Lower leg skin (tissue), 4 donors: ENCODE measurements at regions not wholly inside any gene's neighbourhood (a gene's known extent, or its start where the extent isn't known, plus 50 kb on each side); places are given as distances from the start of the nearest gene placed in this dataset.
"Not testable (repeated sequence)": the region's sequence is repeated elsewhere in the genome, so short reads cannot be mapped to it uniquely, and the experiment has no call there.

Experiments used
- DNase-seq, 2 donors: peaks; one replicate each; pipeline ENCODE4 v3.0.0-alpha.2; 2019; ENCODE audit warnings: low spot score in 2 of 2
- H3K4me3 ChIP-seq: fragments of 200-600 bp; sonication (generic); 2 replicates; pipeline ENCODE4 v1.5.1; 2017; ENCODE audit warnings: mild to moderate bottlenecking, low read depth; ENCODE audit not compliant: poor library complexity, severe bottlenecking
- POLR2A ChIP-seq, 2 donors: fragments of 450-650 bp; IDR thresholded peaks; one replicate each; pipeline ENCODE4 v1.6.1; 2016 to 2017; ENCODE audit warnings: antibody characterized with exemption in 2 of 2, mild to moderate bottlenecking in 1 of 2, moderate library complexity in 1 of 2
- WGBS, 2 donors: methylation state at CpG; one replicate each; pipeline ENCODE4 v1.1.5; 2018; 5-methylcytosine and 5-hydroxymethylcytosine counted together
- intact Hi-C: fragments of 100-400 bp; cut with DNase I; formaldehyde crosslinking; loops from one replicate; pipeline ENCODE4 v1.15.0; 2023; ENCODE audit warnings: low total_unique reads
- TF ChIP-seq, protein P1 (sequence below), 3 donors: fragments of 450-650 bp; IDR thresholded peaks; one replicate each; pipeline ENCODE4 v1.5.1; 2016; ENCODE audit warnings: antibody characterized with exemption in 3 of 3, mild to moderate bottlenecking in 3 of 3, moderate library complexity in 2 of 3

- no peak for DNase-seq
- 83 to 93% methylated on average over 3 of the region's 3 CpGs for WGBS, 2 donors
- no peak overlapping the region for H3K4me3 ChIP-seq
- no peak for TF ChIP-seq POLR2A (IDR thresholded peaks at IDR 0.05)
- TF ChIP-seq, protein P1, sequence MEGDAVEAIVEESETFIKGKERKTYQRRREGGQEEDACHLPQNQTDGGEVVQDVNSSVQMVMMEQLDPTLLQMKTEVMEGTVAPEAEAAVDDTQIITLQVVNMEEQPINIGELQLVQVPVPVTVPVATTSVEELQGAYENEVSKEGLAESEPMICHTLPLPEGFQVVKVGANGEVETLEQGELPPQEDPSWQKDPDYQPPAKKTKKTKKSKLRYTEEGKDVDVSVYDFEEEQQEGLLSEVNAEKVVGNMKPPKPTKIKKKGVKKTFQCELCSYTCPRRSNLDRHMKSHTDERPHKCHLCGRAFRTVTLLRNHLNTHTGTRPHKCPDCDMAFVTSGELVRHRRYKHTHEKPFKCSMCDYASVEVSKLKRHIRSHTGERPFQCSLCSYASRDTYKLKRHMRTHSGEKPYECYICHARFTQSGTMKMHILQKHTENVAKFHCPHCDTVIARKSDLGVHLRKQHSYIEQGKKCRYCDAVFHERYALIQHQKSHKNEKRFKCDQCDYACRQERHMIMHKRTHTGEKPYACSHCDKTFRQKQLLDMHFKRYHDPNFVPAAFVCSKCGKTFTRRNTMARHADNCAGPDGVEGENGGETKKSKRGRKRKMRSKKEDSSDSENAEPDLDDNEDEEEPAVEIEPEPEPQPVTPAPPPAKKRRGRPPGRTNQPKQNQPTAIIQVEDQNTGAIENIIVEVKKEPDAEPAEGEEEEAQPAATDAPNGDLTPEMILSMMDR (IDR thresholded peaks at IDR 0.05) = no peak
- intact Hi-C loops = no loop called here
These were observed 586.4 kb downstream of the MATN1 start for GRCh38 chr1:30137001-30137400.

DNA sequence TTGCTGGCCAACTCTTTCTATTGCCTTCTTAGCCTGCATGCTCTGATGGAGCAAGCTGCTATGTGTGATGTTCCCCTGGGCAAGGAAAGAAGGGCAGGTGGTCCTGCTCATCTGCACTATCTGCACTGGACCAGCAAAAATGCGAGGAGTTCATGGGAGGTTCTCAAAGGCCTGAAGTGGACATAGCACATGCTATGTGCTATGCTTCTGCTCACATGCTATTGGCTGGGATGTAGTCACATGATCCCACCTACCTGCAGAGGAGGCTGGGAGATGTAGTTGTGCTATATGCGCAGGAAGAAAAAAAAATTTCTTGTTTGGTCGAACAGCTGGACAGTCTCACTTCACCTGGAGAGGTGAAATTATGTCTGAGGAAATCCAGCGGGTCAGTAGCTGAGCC is 587.7 kb downstream of the MATN1 start:
- TF ChIP-seq, protein P1 (IDR thresholded peaks at IDR 0.05) = no peak
- no peak for TF ChIP-seq POLR2A (IDR thresholded peaks at IDR 0.05)
- intact Hi-C loops = no loop called here
- no peak overlapping the region for H3K4me3 ChIP-seq
- peak in 1 of 2 donors; percentile 25 for DNase-seq
- WGBS, 2 donors = 76 to 81% methylated on average over 4 of the region's 4 CpGs

DNA sequence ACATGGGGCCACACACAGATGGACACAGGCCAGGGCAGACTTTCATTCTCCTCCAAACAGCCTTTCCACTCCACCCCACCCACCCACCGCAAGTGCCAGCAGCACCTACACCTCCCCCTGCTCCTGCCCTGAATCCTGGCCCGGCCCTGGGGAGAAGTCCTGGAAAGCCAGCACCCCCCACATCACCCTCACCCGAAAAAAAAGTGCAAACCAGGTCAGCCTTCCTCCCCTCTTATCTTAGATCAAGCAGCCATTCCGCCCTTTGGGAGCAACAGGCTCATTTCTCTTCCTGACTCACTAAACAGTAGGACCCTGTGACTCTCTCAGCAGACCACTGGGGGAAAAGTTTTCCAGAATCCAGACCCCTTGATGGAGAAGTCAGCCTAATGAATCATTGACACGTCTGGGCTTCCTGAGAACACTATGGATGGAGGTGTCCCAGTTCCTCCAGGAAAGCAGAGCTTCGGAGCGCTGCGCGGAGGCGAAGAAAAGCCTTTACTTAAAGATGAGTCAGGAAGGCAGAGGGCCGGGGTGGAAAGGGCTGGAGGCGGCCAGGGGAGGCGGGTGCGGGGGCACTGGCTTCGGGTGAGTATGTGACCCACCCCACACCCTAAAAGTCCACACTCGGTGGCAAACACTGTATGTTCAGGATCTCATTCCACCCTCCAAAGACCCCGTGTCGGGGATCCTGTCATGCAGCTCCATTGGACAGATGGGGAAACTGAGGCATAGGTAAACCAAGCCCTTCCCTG is 588.7 kb downstream of the MATN1 start:
- no peak overlapping the region for H3K4me3 ChIP-seq
- intact Hi-C loops = no loop called here
- DNase-seq = peak in 1 of 2 donors; percentile 66
- 79 to 83% methylated on average over 18 of the region's 18 CpGs for WGBS, 2 donors
- no peak for TF ChIP-seq POLR2A (IDR thresholded peaks at IDR 0.05)
- TF ChIP-seq, protein P1 (IDR thresholded peaks at IDR 0.05) = no peak

DNA sequence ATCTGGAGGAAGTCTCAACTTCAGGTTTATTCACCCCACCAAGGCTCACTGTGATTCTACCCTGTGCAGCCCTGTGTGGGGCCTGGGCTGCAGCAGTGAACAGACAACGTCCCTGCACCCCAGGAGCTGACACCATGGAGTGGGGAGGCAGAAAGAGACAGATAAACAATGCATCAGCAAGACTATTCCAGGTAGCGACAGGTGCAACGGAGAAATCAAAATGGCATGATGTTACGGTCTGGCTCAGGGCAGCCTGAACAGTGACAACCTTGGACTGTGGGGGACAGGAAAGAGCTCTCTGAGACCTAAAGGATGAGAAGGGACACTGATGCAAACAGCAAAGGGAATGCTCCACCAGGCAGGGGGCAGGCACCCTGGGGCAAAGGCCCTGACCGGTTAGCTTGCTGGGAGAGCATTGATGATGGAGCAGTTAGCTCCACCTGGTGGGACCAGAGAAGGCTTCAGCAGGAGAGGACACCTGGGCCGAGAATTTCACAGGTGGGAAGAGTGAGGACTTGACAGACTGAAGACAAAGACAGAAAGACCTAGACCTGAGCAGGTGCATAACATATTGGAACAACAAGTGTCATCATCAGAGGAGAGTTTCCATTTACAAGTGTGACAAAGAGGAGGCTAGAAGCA is 589.9 kb downstream of the MATN1 start:
- H3K4me3 ChIP-seq = no peak overlapping the region
- 74% methylated on average over 6 of the region's 6 CpGs for WGBS, 2 donors
- TF ChIP-seq POLR2A (IDR thresholded peaks at IDR 0.05) = no peak
- TF ChIP-seq, protein P1 (IDR thresholded peaks at IDR 0.05) = no peak
- intact Hi-C loops = no loop called here
- peak in 1 of 2 donors; percentile 66 for DNase-seq

GRCh38 chr1:30132602-30133286 is 590.6 kb downstream of the MATN1 start:
- no peak for TF ChIP-seq POLR2A (IDR thresholded peaks at IDR 0.05)
- TF ChIP-seq, protein P1 (IDR thresholded peaks at IDR 0.05) = no peak
- no peak overlapping the region for H3K4me3 ChIP-seq
- DNase-seq = no peak
- 75 to 79% methylated on average over 10 of the region's 10 CpGs for WGBS, 2 donors
- intact Hi-C loops = no loop called here

DNA sequence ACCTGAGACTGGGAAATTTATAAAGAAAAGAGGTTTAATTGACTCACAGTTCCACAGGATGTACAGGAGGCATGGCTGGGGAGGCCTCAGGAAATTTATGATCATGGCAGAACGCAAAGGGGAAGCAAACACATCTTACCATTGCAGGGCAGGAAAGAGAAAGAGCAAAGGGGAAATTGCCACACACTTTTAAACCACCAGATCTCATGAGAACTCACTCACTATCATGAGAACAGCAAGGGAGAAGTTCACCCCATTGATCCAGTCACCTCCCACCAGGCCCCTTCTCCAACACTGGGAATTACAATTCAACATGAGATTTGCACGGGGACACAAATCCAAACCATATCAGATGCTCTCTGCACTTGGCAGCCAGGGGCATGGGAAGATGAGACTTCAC is 592.8 kb downstream of the MATN1 start:
- H3K4me3 ChIP-seq, DNase-seq, intact Hi-C loops: not testable (repeated sequence)
- WGBS, 2 donors = 57 to 60% methylated on average over 2 of the region's 2 CpGs
